ENCODE measurements at regions not wholly inside any gene's neighbourhood (a gene's known extent, or its start where the extent isn't known, plus 50 kb on each side); places are given as distances from the start of the nearest gene placed in this dataset.

GRCh38 chr5:149429839-149430721 lies 51.0 kb upstream of the IL17B start:
- TF ChIP-seq TSHZ2 (CRISPR knock-in tag; IDR thresholded peaks at IDR 0.05) (no peak), ZNF565 (CRISPR knock-in tag; conservative IDR thresholded peaks at IDR 0.05; ENCODE audit: low read depth) (no peak), ARNTL (CRISPR knock-in tag; IDR thresholded peaks at IDR 0.05; ENCODE audit: borderline replicate concordance, low read depth) (no peak), CSDC2 (CRISPR knock-in tag; IDR thresholded peaks at IDR 0.05) (no peak), PATZ1 (CRISPR knock-in tag; IDR thresholded peaks at IDR 0.05; ENCODE audit: borderline replicate concordance) (no peak), TOX (CRISPR knock-in tag; IDR thresholded peaks at IDR 0.05; ENCODE audit: borderline replicate concordance) (no peak), CREB5 (CRISPR knock-in tag; IDR thresholded peaks at IDR 0.05; ENCODE audit: low read depth) (no peak), RARB (CRISPR knock-in tag; IDR thresholded peaks at IDR 0.05) (no peak), ZFP30 (CRISPR knock-in tag; IDR thresholded peaks at IDR 0.05) (no peak), CSRNP3 (CRISPR knock-in tag; IDR thresholded peaks at IDR 0.05) (no peak), ZNF8 (CRISPR knock-in tag; IDR thresholded peaks at IDR 0.05) (no peak)

All from SK-N-SH treated with all-trans-retinoic acid at 6 μM for 48 hours (cell line).